T-helper 1 cell treated with Interleukin-12 subunit alpha and Interleukin-12 subunit beta and Interleukin-4 antibody, amounts not matched to agents 30 μg/mL and 1 μg/mL, for 36 hours (primary cell): ENCODE measurements at regions not wholly inside any gene's neighbourhood (a gene's known extent, or its start where the extent isn't known, plus 50 kb on each side); places are given as distances from the start of the nearest gene placed in this dataset.
"Not testable (repeated sequence)": the region's sequence is repeated elsewhere in the genome, so short reads cannot be mapped to it uniquely, and the experiment has no call there.

Experiments used
- H3K27ac Mint-ChIP-seq: one replicate; pipeline ENCODE4 v1.8.0; 2021; ENCODE audit warnings: mild to moderate bottlenecking, mixed read lengths
- H3K27me3 Mint-ChIP-seq: one replicate; pipeline ENCODE4 v1.8.0; 2021; ENCODE audit warnings: low read depth, mixed read lengths
- H3K36me3 Mint-ChIP-seq: one replicate; pipeline ENCODE4 v1.8.0; 2021; ENCODE audit warnings: low read depth, mixed read lengths
- H3K4me1 Mint-ChIP-seq: one replicate; pipeline ENCODE4 v1.8.0; 2021; ENCODE audit warnings: low read depth, mixed read lengths
- H3K4me3 Mint-ChIP-seq: one replicate; pipeline ENCODE4 v1.8.0; 2021; ENCODE audit warnings: mild to moderate bottlenecking, moderate library complexity, mixed read lengths
- H3K9me3 Mint-ChIP-seq: one replicate; pipeline ENCODE4 v1.8.0; 2021; ENCODE audit warnings: mixed read lengths

- Mint-ChIP-seq H3K4me1 (no peaks in the 10 kb centered on the region), H3K9me3 (no peaks in the 10 kb centered on the region), H3K27ac (no peak overlapping the region), H3K36me3 (no peaks in the 10 kb centered on the region), H3K27me3 (peaks cover 11% of the 10 kb centered on the region), H3K4me3 (no peak overlapping the region)
Measured at GRCh38 chr3:28134792-28135375, 106.5 kb upstream of the CMC1 start.

GRCh38 chr3:28136607-28137216 lies 104.7 kb upstream of the CMC1 start:
- H3K9me3 Mint-ChIP-seq, result no peaks in the 10 kb centered on the region
- no peaks in the 10 kb centered on the region for H3K4me1 Mint-ChIP-seq
- H3K36me3 Mint-ChIP-seq, result no peaks in the 10 kb centered on the region
- no peak overlapping the region for H3K4me3 Mint-ChIP-seq
- no peak overlapping the region for H3K27ac Mint-ChIP-seq
- peaks cover 11% of the 10 kb centered on the region for H3K27me3 Mint-ChIP-seq

- Mint-ChIP-seq H3K27me3 (peaks cover 11% of the 10 kb centered on the region), H3K4me1 (no peaks in the 10 kb centered on the region), H3K36me3 (no peaks in the 10 kb centered on the region)
Measured at GRCh38 chr3:28138043-28138610, 103.3 kb upstream of the CMC1 start.

GRCh38 chr3:28139288-28139687 lies 102.1 kb upstream of the CMC1 start:
- no peaks in the 10 kb centered on the region for H3K36me3 Mint-ChIP-seq

More at GRCh38 chr3:28138043-28138610, 103.3 kb upstream of the CMC1 start:
- H3K9me3 Mint-ChIP-seq, result no peaks in the 10 kb centered on the region
- no peak overlapping the region for H3K27ac Mint-ChIP-seq
- no peak overlapping the region for H3K4me3 Mint-ChIP-seq

GRCh38 chr3:28139967-28140634 lies 101.3 kb upstream of the CMC1 start:
- Mint-ChIP-seq H3K9me3 (no peaks in the 10 kb centered on the region), H3K27me3 (peaks cover 11% of the 10 kb centered on the region), H3K4me3 (no peak overlapping the region), H3K27ac (no peak overlapping the region), H3K4me1 (no peaks in the 10 kb centered on the region), H3K36me3 (no peaks in the 10 kb centered on the region)

More at GRCh38 chr3:28139288-28139687, 102.1 kb upstream of the CMC1 start:
- H3K27me3 Mint-ChIP-seq, result peaks cover 11% of the 10 kb centered on the region
- no peak overlapping the region for H3K27ac Mint-ChIP-seq
- no peaks in the 10 kb centered on the region for H3K4me1 Mint-ChIP-seq
- H3K4me3 Mint-ChIP-seq, result no peak overlapping the region
- H3K9me3 Mint-ChIP-seq, result no peaks in the 10 kb centered on the region

GRCh38 chr3:28140664-28141063 lies 100.8 kb upstream of the CMC1 start:
- Mint-ChIP-seq H3K36me3 (no peaks in the 10 kb centered on the region), H3K27me3 (peaks cover 11% of the 10 kb centered on the region), H3K27ac (no peak overlapping the region), H3K4me1 (no peaks in the 10 kb centered on the region), H3K4me3 (no peak overlapping the region), H3K9me3 (no peaks in the 10 kb centered on the region)

- no peaks in the 10 kb centered on the region for H3K36me3 Mint-ChIP-seq
- peaks cover 4% of the 10 kb centered on the region for H3K9me3 Mint-ChIP-seq
- peaks cover 3% of the 10 kb centered on the region for H3K4me1 Mint-ChIP-seq
- H3K4me3 Mint-ChIP-seq, result no peak overlapping the region
- H3K27ac Mint-ChIP-seq, result no peak overlapping the region
- no peaks in the 10 kb centered on the region for H3K27me3 Mint-ChIP-seq
Measured at GRCh38 chr3:28149960-28150359, 91.5 kb upstream of the CMC1 start.

- peaks cover 4% of the 10 kb centered on the region for H3K9me3 Mint-ChIP-seq
- no peak overlapping the region for H3K4me3 Mint-ChIP-seq
- peaks cover 3% of the 10 kb centered on the region for H3K4me1 Mint-ChIP-seq
- H3K27ac Mint-ChIP-seq, result no peak overlapping the region
- no peaks in the 10 kb centered on the region for H3K27me3 Mint-ChIP-seq
- H3K36me3 Mint-ChIP-seq, result no peaks in the 10 kb centered on the region
Measured at GRCh38 chr3:28150465-28151206, 90.8 kb upstream of the CMC1 start.

GRCh38 chr3:28151207-28151550 lies 90.2 kb upstream of the CMC1 start:
- Mint-ChIP-seq H3K4me1 (peaks cover 3% of the 10 kb centered on the region), H3K9me3 (peaks cover 4% of the 10 kb centered on the region), H3K4me3 (no peak overlapping the region), H3K36me3 (no peaks in the 10 kb centered on the region), H3K27me3 (no peaks in the 10 kb centered on the region), H3K27ac (no peak overlapping the region)

- Mint-ChIP-seq H3K27me3 (no peaks in the 10 kb centered on the region), H3K4me1 (peaks cover 3% of the 10 kb centered on the region), H3K36me3 (no peaks in the 10 kb centered on the region), H3K9me3 (peaks cover 4% of the 10 kb centered on the region), H3K27ac (no peak overlapping the region), H3K4me3 (peak overlapping the region; percentile 11)
Measured at GRCh38 chr3:28151608-28152228, 89.7 kb upstream of the CMC1 start.

GRCh38 chr3:28155631-28156030 lies 85.8 kb upstream of the CMC1 start:
- peaks cover 3% of the 10 kb centered on the region for H3K4me1 Mint-ChIP-seq
- H3K27ac Mint-ChIP-seq, result no peak overlapping the region
- H3K4me3 Mint-ChIP-seq, result no peak overlapping the region
- H3K36me3 Mint-ChIP-seq, result no peaks in the 10 kb centered on the region
- H3K27me3 Mint-ChIP-seq, result no peaks in the 10 kb centered on the region
- H3K9me3 Mint-ChIP-seq, result peaks cover 26% of the 10 kb centered on the region

GRCh38 chr3:28156599-28156998 lies 84.8 kb upstream of the CMC1 start:
- H3K4me1 Mint-ChIP-seq, H3K4me3 Mint-ChIP-seq, H3K27ac Mint-ChIP-seq, H3K36me3 Mint-ChIP-seq, H3K27me3 Mint-ChIP-seq: not testable (repeated sequence)
- peaks cover 26% of the 10 kb centered on the region for H3K9me3 Mint-ChIP-seq

GRCh38 chr3:28171962-28172361 lies 69.5 kb upstream of the CMC1 start:
- Mint-ChIP-seq H3K27me3 (no peaks in the 10 kb centered on the region), H3K4me1 (peaks cover 10% of the 10 kb centered on the region), H3K4me3 (peak overlapping the region; percentile 67), H3K36me3 (peaks cover 13% of the 10 kb centered on the region), H3K27ac (peak overlapping the region; percentile 89), H3K9me3 (peaks cover 23% of the 10 kb centered on the region)

GRCh38 chr3:28172748-28173147 lies 68.7 kb upstream of the CMC1 start:
- no peak overlapping the region for H3K4me3 Mint-ChIP-seq
- peaks cover 13% of the 10 kb centered on the region for H3K36me3 Mint-ChIP-seq
- peaks cover 10% of the 10 kb centered on the region for H3K4me1 Mint-ChIP-seq
- H3K27me3 Mint-ChIP-seq, result no peaks in the 10 kb centered on the region
- H3K27ac Mint-ChIP-seq, result no peak overlapping the region
- peaks cover 23% of the 10 kb centered on the region for H3K9me3 Mint-ChIP-seq
